GM12865 (cell line): ENCODE measurements at regions not wholly inside any gene's neighbourhood (a gene's known extent, or its start where the extent isn't known, plus 50 kb on each side); places are given as distances from the start of the nearest gene placed in this dataset.
"Not testable (repeated sequence)": the region's sequence is repeated elsewhere in the genome, so short reads cannot be mapped to it uniquely, and the experiment has no call there.

Source experiments
- DNase-seq: peaks from one replicate; pipeline ENCODE4 v3.0.0; 2010; ENCODE audit warnings: low read depth
- H3K4me3 ChIP-seq: 2 replicates; pipeline ENCODE4 v1.5.1; 2011; ENCODE audit warnings: mild to moderate bottlenecking, low read depth, low read length, control low read depth
- TF ChIP-seq, protein P1 (sequence below): IDR thresholded peaks from 2 replicates; pipeline ENCODE4 v1.5.1; 2011; ENCODE audit warnings: low read length, control low read depth, low read depth, inconsistent platforms; ENCODE audit not compliant: insufficient read depth; ENCODE audit errors: missing control alignments

DNA sequence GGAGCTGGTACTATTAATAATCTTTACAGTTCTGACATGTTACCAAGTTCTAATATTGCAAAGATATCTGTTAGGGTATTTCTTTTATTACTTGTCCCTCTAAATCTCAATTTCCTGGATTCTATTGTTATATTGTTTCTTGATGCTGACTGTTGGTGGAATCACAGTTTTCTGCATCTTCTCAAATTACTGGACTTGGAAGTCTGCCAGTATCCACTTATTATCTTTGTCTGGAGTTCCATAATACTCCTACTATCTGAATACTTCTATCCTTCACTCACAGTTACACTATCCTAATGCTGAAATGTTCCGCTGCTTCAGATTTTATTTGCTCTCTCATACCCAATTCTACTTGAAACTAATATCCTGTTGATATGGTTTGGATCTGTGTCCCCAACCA, 1985.7 kb upstream of the PRR20A start:
- TF ChIP-seq, protein P1, sequence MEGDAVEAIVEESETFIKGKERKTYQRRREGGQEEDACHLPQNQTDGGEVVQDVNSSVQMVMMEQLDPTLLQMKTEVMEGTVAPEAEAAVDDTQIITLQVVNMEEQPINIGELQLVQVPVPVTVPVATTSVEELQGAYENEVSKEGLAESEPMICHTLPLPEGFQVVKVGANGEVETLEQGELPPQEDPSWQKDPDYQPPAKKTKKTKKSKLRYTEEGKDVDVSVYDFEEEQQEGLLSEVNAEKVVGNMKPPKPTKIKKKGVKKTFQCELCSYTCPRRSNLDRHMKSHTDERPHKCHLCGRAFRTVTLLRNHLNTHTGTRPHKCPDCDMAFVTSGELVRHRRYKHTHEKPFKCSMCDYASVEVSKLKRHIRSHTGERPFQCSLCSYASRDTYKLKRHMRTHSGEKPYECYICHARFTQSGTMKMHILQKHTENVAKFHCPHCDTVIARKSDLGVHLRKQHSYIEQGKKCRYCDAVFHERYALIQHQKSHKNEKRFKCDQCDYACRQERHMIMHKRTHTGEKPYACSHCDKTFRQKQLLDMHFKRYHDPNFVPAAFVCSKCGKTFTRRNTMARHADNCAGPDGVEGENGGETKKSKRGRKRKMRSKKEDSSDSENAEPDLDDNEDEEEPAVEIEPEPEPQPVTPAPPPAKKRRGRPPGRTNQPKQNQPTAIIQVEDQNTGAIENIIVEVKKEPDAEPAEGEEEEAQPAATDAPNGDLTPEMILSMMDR = no peak
- DNase-seq = no peak

DNA sequence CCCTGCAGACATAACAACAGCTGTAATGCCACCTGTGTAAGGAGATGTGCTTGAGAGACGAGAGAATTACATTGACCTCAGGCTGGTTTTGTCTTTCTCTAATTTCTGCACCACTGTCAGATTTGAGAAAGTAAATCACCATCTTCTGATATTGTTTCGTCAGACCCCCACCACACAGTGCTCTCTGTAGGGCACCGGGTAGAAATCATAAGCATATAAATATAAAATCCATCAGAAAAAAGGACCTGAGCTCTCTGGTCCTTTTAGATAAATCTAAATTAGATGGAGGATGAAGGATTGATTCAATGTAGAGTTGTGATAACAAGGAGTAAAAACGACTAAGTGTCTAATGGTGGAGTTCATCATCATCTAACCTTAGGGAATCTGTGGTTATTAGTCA, 1981.0 kb upstream of the PRR20A start:
- H3K4me3 ChIP-seq = no peak overlapping the region
- TF ChIP-seq, protein P1 = no peak
- no peak for DNase-seq

More for the DNA sequence above, 1985.7 kb upstream of the PRR20A start:
- H3K4me3 ChIP-seq = no peak overlapping the region

DNA sequence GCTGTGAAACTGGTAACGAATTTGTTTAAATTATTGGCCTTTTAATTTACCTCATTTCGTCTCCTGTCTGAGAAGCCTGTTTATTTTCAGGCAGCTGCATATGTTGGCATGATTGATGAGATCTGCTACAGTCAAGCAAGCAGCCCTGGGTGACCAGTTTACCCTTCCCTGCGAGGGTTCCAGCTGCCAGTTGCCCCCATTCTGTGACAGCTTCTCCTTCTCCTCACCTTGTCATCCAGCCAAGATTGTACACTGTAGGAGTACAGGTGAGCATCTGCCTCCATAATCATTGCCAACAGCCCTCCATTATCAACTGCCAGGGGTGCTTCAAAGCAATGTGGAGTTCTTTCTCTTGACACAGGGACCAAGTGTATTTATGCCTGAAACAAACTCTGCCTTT, 1979.9 kb upstream of the PRR20A start:
- no peak for DNase-seq
- no peak overlapping the region for H3K4me3 ChIP-seq
- TF ChIP-seq, protein P1 = no peak

DNA sequence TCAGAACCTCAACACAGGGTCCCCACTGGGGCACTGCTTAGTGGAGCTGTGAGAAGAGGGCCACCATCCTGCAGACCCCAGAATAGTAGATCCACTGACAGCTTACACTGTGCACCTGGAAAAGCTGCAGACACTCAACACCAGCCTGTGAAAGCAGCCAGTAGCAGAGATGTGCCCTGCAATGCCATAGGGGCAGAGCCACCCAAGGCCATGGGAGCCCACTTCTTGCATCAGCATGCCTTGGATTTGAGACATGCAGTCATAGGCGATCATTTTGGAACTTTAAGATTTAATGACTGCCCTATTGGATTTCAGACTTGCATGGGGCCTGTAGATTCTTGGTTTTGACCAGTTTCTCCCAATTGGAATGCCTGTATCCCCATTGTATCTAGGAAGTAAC, 1962.1 kb upstream of the PRR20A start:
- DNase-seq, H3K4me3 ChIP-seq: not testable (repeated sequence)

DNA sequence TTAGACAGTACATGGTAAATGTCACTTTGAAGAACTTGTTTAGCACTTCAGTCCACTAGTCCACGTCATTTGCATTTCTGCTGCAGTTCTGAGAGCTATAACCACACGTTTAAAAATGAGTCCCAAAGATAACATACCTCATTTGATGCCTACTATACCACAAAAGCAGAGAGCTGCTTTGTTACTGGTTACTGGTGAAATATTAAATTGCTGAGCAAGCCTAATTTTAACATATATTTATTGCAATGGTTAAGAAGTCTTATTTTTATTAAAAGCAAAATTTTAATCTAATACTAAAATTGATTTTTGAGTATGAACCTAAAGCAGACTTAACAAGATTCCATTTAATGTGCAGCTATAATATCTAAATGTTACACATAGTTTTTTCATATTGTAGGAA, 1949.7 kb upstream of the PRR20A start:
- TF ChIP-seq, protein P1 = no peak
- no peak for DNase-seq
- no peak overlapping the region for H3K4me3 ChIP-seq

GRCh38 chr13:55199134-55199533, 1941.6 kb upstream of the PRR20A start:
- TF ChIP-seq, protein P1 = no peak
- H3K4me3 ChIP-seq = no peak overlapping the region
- DNase-seq = no peak

DNA sequence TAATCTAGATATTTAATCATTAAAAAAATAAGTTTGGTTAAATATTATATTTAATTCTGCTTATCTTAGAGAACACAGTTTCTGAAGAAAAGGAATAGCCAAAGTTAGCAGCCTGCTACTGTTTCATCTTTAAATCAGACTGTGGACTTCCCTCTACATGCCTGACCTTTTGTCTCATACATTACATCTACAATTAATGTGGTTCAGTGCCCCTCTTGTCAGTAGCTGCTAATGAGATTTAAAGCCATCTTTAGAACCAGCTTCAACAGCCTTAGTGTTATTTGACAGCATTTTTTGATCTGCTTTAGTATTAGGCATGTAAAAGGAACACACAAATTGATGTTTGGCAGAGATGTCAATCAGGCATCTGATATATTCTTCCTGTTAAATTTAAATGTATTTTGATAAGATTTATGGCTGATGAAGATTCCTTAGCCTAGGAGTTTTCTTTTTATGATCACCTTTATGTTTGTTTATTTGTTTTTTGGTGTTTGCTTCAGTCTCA, 1925.8 kb upstream of the PRR20A start:
- DNase-seq = no peak
- H3K4me3 ChIP-seq = no peak overlapping the region
- TF ChIP-seq, protein P1 = no peak
